GM18498 (cell line): ENCODE measurements at regions not wholly inside any gene's neighbourhood (a gene's known extent, or its start where the extent isn't known, plus 50 kb on each side); places are given as distances from the start of the nearest gene placed in this dataset.
A peak's percentile ranks its signal among the peaks of the same experiment; 100 is the strongest.

ENCODE experiments used
- ATAC-seq: cut with Tn5 transposase; IDR thresholded peaks from one replicate; pipeline ENCODE4 v1.9.1; 2021; ENCODE audit warnings: mild to moderate bottlenecking, moderate library complexity; ENCODE audit not compliant: unreplicated experiment

DNA sequence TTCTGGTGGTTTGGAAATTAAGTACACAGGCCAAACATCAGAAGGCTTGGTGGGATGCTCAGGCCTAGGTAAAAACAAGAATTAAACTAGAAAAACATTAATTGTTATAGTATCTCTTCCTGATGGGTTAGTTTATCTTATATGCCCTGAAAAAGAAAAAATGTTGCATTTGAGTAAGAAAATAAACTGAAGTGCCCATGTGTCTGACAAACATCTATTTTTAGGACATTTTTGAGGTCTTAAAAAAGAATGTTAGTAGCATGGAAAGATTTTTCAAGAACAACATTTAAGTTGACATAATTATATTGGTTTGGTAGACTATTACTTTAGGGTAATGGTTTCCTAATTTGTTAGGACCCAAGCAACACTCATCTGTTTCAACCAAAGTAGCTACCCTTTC lies 140.1 kb upstream of the RND3 start:
- no peak for ATAC-seq

DNA sequence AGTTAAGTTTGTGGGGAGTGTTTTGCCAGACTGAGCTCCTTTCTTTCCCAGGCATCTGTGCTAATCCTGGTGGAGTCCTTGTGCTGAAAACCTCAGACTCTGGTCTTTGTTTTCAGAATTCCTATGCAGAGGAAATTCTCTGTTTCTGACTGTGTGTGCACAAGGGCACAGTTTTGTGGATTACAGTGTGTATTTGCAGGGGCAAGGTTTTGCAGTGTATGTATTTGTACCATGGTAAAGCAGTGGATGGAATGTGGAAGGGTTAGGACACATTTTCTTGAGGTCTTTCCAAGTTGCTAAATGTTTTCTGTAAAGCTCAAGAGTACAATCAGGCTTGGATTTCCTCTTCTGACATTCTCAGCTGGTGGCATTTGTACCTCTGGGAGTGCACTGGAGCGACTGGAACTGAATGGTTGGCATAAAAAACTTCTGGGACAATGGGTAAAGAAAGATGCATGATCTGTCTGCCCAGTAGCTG lies 139.5 kb upstream of the RND3 start:
- ATAC-seq, result no peak

DNA sequence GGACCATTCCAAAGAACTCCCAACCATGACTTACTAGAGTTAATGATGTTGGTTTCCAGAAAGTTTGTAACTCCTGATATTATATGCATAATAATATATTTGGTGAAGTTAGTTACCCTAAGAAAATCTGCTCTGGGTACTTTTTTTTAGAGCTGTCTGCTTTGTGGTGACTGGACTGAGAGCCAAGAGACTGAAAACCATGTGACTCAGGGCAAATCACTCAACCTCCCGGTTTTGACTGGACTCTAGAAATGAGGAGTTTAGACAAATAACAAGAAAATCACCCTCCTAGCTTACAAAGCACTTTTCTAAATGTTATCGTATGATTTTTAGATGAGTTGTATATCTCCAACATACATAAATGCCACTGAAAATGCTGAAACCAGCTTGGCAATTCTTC lies 138.3 kb upstream of the RND3 start:
- ATAC-seq, result no peak

DNA sequence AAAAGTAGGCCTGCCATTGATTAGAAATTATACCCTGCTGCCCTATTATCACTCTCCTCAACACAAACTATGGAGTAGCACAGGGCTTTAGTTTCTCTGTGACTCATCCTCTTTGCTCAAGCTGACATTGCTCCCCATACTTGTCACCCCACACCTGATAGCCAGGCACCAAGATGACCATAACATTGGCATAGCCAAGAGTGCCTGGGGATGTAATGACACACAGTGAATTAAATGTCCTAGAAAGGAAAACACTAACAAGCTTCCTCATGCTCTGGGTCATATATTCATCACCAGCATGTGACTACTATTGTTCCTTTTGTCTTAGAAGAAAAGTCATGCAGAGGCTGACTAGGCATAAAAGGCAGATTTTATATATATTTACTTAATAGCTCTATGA lies 137.8 kb upstream of the RND3 start:
- ATAC-seq, result no peak

DNA sequence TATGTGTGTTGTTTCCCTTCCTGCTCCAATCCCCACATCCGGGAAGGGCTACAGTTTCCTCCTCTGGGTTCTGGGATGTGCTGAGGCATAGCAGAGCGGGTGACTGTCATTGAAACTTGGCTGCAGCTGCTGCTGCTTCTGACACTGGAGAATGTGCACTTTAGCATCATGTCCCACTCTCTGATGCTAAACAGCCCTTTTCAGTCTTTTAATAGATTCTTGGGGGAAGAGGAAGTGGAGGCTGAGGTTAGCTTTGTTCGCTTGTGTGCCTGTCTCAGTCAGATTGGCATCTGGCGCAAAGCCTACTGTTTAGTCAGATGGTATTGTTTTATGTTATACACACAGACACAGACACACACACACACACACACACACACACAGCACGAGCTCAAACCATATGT lies 136.5 kb upstream of the RND3 start:
- ATAC-seq, result peak; percentile 85

DNA sequence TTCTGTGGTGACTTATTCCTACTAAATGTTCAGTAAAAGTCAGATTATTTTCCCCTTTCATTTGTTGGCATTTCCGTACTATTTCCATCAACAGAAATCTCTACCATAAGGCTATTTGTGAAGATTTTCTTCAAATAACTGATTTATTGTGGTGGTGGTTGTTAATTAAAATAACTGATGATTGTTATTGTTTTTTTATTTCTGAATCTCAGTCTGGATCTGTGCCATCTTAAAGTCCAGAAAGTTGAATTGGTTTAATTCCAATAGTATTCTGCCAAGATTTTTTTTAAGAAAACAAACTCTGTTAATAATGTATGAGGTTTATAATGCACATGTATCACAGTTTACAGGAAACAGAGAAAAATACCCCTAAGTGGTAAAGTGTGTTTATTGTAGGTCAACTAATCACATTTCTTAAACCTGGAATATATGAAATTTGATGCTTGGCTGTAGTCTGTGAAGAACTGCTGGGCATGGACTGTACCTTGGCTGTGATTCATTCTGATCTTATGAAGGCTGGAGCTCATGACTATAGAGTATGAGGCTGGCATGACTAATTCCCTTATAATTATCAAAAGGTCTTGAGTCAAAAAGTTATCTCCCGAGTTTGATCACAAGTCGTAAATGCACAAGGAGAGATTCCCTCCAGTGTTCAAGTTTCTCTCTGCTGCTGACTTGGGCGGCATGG lies 134.2 kb upstream of the RND3 start:
- ATAC-seq, result no peak

DNA sequence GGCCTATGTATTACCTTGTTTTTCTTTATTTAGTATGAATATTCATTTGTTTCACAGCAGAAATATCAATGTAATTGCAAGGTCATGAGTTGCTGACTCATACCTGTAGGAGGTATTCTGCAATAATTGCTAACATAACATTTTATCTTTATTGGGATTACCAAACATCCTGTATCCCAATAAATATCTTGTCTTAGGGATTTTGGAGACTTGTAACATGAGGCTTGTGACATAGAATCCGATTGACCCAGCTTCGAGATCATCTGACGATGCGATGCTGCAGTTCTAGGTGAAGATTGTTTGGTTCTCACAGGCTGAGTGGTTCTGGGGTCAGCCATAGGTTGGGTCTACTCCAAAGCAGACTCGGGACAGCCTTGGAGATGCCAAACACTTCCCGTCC lies 133.4 kb upstream of the RND3 start:
- ATAC-seq, result no peak

DNA sequence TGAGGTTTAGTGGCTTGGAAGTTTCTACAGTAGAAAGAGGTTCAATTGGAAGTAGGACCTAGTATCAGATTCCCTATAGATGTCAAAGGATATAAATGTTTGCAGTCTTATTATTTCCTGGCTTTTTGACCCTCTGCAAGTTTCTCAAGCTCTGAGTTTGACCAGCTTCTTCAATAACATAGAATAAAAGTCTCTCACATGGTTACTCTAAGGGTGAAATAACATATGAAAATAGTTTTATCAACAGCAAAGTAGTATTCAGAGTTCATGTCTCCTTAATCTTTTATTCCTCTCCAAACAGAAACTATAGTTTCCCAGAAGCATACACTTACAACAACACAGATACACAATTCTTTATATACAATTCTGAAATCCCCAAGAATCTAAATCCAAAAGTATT lies 132.9 kb upstream of the RND3 start:
- no peak for ATAC-seq

DNA sequence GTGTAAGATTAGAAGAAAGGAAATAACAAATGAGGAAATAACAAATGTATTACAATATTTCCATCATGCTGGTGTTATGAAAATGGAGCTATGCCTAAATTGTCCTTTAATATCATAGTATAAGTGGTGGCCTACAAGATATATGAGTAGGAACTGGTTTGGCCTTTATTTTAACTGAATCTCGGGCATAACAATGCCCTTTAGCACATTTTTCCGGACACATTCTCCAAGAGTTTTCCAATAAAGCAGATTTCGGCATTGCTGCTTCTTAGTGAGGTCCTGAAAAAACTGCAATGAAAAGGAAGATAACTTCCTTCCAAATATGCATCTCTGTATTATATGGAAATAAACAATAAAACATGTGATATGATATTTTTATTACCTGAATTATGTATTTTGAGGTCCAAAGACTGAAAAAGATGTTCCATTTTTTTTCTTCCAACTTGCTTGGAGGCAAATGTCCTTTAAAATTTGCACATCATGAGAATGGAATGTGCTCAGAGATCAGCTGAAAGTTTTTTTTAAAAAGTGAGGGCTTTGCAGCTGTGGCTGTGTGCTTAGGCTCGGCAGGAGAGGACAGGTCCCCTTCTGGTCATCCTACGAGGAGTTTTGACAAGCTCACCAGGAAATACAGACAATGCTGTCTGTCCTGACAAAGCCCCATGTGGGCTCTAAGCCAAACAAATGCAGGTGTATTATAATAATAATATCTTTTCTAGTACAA lies 132.3 kb upstream of the RND3 start:
- no peak for ATAC-seq

DNA sequence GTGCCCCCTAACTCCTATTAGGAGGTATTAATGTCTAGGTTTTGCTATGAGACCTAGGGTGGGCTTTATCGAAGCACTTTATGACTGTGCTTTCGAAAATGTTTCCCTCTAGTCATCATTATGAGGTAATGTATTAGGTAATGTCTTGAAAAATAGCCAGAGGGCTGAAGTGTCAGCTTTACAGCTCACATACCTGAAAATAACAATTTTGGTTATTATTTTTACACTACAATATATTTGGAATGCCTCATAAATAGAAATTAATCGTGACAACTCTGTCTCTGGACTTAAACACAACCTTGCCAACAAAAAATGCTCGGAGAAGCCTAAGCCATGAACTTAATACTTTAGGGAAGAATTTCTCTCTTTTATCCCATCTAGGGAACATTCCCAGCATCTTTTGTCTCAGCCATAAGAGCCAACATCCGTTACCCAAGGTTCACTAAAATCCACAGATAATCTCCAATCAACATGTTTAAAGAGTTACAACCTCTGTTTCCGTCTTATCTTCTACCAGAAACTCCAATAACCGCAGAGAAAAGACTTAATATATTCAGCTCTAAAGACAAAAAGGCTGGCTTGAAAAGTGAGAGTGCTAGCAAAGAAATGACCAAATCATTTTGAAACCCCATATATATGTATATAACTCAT lies 130.9 kb upstream of the RND3 start:
- no peak for ATAC-seq

DNA sequence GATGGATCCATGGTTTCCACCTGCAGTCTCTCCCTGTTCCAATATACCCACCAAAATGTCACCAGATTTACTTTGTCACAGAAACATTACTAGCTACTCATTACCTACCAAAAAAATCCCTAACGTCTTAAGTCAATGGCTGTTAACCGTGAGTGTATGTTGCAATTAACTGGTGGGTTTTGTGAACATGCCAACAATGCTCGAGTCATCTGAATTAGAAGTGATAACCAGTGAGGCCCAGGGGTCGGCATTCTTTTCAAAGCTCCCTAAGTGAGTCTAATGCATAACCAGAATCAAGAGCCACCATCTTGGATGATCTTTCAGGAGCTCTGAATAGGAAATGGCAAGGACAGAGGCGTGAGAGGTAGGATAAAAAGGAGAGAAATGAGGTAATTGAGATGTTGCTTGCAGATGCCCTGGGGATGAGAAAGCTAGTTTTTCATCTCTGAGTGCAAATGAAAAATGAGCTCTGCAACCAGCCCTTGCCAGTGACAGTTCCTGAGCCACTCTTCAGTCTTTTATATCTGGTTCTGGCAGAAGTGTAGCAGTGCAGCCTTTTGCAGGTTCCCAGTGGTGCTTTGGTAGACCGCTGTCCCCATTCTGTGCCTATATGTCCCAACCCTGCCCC lies 130.0 kb upstream of the RND3 start:
- ATAC-seq, result no peak

DNA sequence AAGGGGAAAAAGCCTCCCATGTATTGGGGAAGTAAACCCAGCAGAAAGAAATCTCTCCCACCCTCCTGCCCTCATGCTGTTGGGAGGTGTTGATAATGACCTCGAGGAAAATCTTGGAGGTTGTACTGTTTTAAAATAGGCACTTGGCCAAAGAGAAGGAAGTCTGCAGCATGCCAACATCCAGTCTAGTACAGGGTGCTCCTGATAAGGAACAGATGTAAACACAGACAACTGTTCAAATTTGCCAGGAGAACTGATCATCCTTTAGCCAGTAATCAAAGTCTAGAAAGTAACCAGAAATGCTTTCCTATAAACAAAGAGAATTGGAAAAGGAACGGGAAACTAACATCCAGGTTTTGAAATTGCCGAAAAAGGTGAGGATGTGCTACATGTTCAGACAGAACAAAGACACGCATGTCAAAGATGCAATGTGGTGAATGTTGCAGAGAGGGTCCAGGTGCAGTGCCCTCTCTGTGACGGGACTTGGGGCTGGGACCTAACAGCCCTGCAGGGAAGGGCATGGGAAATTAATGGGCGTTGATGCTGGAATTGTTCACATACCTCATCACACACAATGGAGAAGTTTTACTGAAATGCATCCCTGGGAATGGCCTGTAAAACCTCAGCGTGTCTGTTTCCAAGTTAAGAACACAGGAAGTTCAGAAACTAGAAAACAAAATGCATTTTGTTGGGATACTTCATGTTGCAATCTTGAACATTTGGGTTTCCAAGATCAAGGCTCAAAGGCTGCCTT lies 125.7 kb upstream of the RND3 start:
- ATAC-seq, result no peak

DNA sequence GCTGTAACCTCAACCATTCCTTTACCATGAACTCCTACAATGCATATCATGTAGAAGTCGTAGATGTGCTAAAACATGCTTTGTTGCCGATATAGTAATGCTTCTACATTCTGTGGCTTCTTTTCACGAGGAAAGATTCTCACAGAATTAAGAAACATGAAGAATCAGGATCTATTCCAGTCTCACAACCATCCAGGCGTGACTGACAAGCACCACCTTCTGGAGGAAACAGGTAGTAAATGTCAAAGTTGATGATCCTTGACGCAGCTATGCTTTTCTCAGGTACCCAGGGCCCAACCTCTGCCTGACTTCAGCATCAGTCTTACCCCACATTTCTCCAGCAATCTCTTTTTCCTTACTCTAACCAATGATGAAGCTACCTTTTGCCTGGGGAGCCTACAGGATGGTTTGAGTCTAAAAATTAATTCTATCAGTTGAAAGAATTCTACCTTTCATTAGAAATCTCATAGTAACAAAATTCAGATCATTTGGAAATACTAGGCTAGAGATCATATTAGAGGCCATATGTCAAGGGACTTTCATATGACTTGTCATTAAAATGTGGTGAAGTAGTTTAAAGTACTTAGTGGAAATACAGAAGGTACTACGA lies 123.3 kb upstream of the RND3 start:
- peak; percentile 72 for ATAC-seq

DNA sequence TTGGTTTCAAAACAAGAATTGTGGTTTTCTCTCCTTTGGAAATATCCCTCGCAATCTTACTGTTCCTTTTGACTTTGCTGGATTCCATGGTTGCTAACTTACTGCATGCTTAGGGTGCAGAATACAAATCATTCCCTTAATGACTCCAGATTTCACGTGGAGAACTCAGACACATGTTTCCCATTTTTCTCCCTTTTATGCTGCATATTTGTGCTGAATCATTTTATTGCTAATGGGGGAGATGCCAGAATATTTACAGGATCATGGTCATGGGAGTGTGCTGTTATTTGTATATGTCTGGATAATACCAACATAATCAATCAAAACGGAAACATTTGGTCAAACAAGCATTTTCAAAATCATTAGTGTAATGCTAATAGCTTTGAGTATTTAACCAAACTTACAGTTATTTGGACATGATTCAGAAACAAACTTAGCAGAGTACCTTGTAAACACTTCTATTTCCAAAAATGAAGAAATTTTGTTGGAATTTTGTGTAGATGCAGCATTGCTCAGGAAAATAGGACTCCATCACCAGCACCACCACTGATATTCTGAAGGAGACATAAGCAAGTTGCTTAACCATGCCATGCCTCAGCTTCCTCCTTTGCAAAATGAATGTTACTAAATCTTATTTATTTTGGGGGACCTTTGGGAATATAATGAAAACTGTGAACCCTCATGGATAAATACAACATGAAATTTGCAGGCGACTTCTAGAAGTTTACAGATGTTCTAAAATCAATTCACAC lies 122.5 kb upstream of the RND3 start:
- no peak for ATAC-seq

DNA sequence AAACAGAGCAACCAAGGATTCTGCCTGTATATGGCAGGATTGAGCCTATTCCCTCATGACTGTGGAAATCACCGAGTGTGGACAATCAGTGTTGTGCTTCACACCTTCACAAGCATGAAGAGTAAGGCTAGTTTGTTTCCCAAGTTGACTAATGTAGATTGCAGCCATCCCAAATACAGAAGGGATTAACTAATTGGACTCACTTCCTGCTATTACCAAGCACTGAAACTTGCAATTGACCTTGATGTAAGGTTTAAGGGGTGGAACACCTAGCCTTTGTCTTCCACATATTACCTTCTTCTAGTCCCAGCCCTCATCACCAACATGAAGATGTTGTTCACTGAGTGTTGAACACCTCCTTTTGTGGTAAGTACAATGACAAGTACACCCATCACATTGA lies 120.9 kb upstream of the RND3 start:
- no peak for ATAC-seq

DNA sequence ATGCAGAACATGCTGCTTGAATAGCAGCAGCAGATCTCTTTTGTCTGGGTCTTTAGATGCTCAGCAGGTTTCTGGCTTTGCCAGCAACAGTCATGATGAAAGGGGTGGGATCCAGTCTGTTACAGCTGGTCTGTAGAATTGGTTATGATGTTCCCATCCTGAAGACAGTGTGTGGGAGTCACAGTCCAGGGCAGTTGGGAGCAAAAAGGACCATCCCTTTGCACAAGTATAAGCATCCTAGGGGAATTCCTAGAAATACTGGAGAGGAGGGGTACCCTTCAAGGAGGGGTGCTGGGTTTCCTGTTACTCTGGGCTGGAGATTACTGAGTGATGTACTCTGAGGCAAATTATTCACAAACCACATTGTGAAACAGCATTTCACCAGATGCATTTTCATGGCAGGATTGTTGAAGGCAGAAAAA lies 119.9 kb upstream of the RND3 start:
- no peak for ATAC-seq

DNA sequence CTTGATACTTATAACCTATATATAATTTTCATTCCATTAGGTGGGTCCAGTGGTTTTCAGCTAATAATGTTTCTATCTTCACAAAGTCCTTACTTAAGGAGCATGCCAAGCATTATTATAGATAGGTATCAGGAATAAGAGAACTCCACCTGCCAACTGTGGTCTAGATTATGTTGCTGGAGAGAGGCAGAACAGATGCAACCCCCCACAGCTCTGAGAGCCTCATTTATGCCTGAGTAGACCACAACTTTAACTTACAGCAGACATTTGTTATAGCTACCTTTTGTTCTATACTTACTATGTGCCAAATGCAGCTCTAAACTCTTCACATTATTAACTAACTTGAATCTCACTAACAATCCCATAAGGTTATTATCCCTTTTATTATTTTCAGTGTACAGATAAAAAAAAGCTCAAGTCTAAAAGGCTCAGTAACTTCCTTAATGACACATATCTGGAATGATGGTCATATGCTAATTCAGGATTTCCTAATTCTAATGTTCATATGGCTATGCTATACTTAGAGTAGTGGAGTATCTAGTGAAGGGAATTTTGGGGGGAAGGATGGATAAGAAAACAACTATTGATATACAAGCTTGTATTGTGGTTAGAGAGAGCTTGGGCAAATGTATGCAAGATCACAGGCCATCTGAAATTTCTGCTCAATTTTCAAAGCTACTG lies 119.1 kb upstream of the RND3 start:
- ATAC-seq, result no peak

DNA sequence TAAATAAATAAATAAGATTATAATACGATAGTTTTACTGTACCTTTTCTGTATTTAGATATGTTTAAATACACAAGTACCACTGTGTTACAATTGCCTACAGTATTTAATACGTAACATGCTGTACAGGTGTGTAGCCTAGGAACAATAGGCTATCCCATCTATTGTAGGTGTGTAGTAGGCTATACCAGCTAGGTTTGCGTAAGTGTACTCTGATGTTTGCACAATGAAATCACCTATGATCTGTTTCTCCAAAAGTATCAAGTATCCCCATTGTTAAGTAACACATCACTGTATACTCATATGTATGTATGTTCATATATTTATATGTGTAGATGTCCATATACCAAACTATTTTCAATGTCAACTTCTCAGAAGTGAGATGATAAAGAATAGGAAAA lies 118.2 kb upstream of the RND3 start:
- ATAC-seq, result no peak
